Endothelial cell of umbilical vein (primary cell): ENCODE measurements at regions not wholly inside any gene's neighbourhood (a gene's known extent, or its start where the extent isn't known, plus 50 kb on each side); places are given as distances from the start of the nearest gene placed in this dataset.

Source experiments
- BruUV-seq: library from RNA; stranded (reverse); fragments of 400-500 nt; replicated peaks from 2 replicates; lab custom pipeline; 2021; lab: Mats Ljungman, UMichigan
- CTCF ChIA-PET: fragments of 300-600, 350-600 bp; sonication (Branson Sonifier 250); formaldehyde crosslinking; loops from one replicate; lab custom pipeline; 2021; ENCODE audit warnings: antibody characterized with exemption, inconsistent platforms; lab: Charles Lee
- POLR2A ChIA-PET: fragments of 300-600, 350-600 bp; sonication (Branson Sonifier 250); formaldehyde crosslinking; loops from one replicate; lab custom pipeline; 2021; ENCODE audit warnings: antibody characterized with exemption, inconsistent platforms; lab: Charles Lee
- DNase-seq: peaks from one replicate; pipeline ENCODE4 v3.0.0-alpha.2; 2011; ENCODE audit warnings: low read depth, low spot score
- FAIRE-seq: peaks from 2 replicates; lab custom pipeline; 2011; peaks lifted over from hg19 to GRCh38; lab: Jason Lieb, UNC
- H2AFZ ChIP-seq: 2 replicates; pipeline ENCODE4 v1.6.0; 2012; ENCODE audit warnings: low read depth, low read length, control low read depth, inconsistent platforms
- H3K27ac ChIP-seq: 2 replicates; pipeline ENCODE4 v1.5.1; 2011; ENCODE audit warnings: low read depth, mild to moderate bottlenecking, control low read depth, low read length, moderate library complexity; ENCODE audit not compliant: insufficient read depth
- H3K27me3 ChIP-seq, 2 experiments: 2 replicates each; pipeline versions ENCODE4 v1.6.0 to v1.6.1; 2011; ENCODE audit warnings: low read length in 2 of 2, mixed read lengths in 1 of 2; ENCODE audit not compliant: control insufficient read depth in 2 of 2, insufficient read depth in 2 of 2
- H3K36me3 ChIP-seq, 2 experiments: 2 replicates in 1 of 2; 3 replicates in 1 of 2; pipeline ENCODE4 v1.5.1; 2011; ENCODE audit warnings: low read length in 2 of 2, mild to moderate bottlenecking in 1 of 2, moderate library complexity in 1 of 2; ENCODE audit not compliant: control insufficient read depth in 2 of 2, insufficient read depth in 2 of 2; ENCODE audit errors: extremely low read depth in 1 of 2
- H3K4me1 ChIP-seq: 3 replicates; pipeline ENCODE4 v1.5.1; 2011; ENCODE audit warnings: mild to moderate bottlenecking, low read length; ENCODE audit not compliant: control insufficient read depth, insufficient read depth; ENCODE audit errors: extremely low read depth
- H3K4me2 ChIP-seq: 2 replicates; pipeline ENCODE4 v1.6.1; 2011; ENCODE audit warnings: low read length, control low read depth, mixed read lengths; ENCODE audit not compliant: insufficient read depth
- H3K4me3 ChIP-seq, 3 experiments: fragments of 200-600 bp in 1 of 3; sonication (generic), shearing (Covaris generic) in 1 of 3; replicated peaks in 1 of 3; 2 replicates each; pipeline ENCODE4 v1.5.1; 2011 to 2016; ENCODE audit warnings: control low read depth in 3 of 3, low read length in 3 of 3, mild to moderate bottlenecking in 2 of 3, inconsistent platforms in 1 of 3, low read depth in 1 of 3, moderate library complexity in 1 of 3; ENCODE audit not compliant: insufficient read depth in 1 of 3
- H3K79me2 ChIP-seq: 2 replicates; pipeline ENCODE4 v1.6.0; 2012; ENCODE audit warnings: low read length, inconsistent platforms; ENCODE audit not compliant: control insufficient read depth, insufficient read depth
- H3K9ac ChIP-seq: replicated peaks from 2 replicates; pipeline ENCODE3; 2011; ENCODE audit warnings: low read length, control low read depth; ENCODE audit not compliant: insufficient read depth; ENCODE audit errors: extremely low read depth
- H3K9me1 ChIP-seq: replicated peaks from 3 replicates; pipeline ENCODE4 v1.6.0; 2011; ENCODE audit warnings: mild to moderate bottlenecking, low read length; ENCODE audit not compliant: control insufficient read depth, insufficient read depth; ENCODE audit errors: extremely low read depth
- H3K9me3 ChIP-seq: replicated peaks from 2 replicates; pipeline ENCODE4 v1.5.1; 2012; ENCODE audit warnings: low read length, inconsistent platforms; ENCODE audit not compliant: control insufficient read depth, insufficient read depth
- H4K20me1 ChIP-seq: replicated peaks from 2 replicates; pipeline ENCODE3; 2011; ENCODE audit warnings: mild to moderate bottlenecking, low read length; ENCODE audit not compliant: control insufficient read depth, insufficient read depth; ENCODE audit errors: extremely low read depth
- FOS ChIP-seq: IDR thresholded peaks from 2 replicates; pipeline ENCODE4 v1.6.1; 2011; ENCODE audit warnings: mild to moderate bottlenecking, low read length, moderate library complexity, borderline replicate concordance; ENCODE audit not compliant: insufficient read depth
- MAX ChIP-seq: IDR thresholded peaks from 2 replicates; pipeline ENCODE4 v1.6.1; 2011; ENCODE audit not compliant: insufficient read depth, insufficient read length
- POLR2AphosphoS5 ChIP-seq: IDR thresholded peaks from 2 replicates; pipeline ENCODE4 v1.6.1; 2012; ENCODE audit warnings: low read depth, mild to moderate bottlenecking, control low read depth, low read length, moderate library complexity; ENCODE audit not compliant: insufficient read depth
- dilution Hi-C: fragments of 300-500 bp; cut with MboI; formaldehyde crosslinking; loops from one replicate; pipeline ENCODE4 v1.15.0; 2019; ENCODE audit warnings: low sequenced_read_pairs; ENCODE audit not compliant: extremely low pct_ligation_motif_present
- intact Hi-C: fragments of 100-400 bp; cut with micrococcal nuclease; formaldehyde crosslinking; loops from one replicate; pipeline ENCODE4 v1.10.0; 2022
- TF ChIP-seq, protein P1 (sequence below), 2 donors: IDR thresholded peaks; 1 replicate in 1 of 2; 2 replicates in 1 of 2; pipeline ENCODE4 v1.5.1; 2011; ENCODE audit warnings: low read length in 2 of 2, mild to moderate bottlenecking in 2 of 2, moderate library complexity in 2 of 2, control low read depth in 1 of 2, inconsistent platforms in 1 of 2, low read depth in 1 of 2; ENCODE audit not compliant: insufficient read depth in 1 of 2; ENCODE audit errors: extremely low read depth in 1 of 2

GRCh38 chr12:25004447-25004846, 55.5 kb upstream of the BCAT1 start:
- CTCF ChIA-PET: interaction anchor here (1.0 to 2.2 kb wide), 2 partner anchors 13 to 125 kb away, joined by 3 to 6 read pairs; no protein-coding TSS in a partner anchor
- Histone ChIP-seq H3K4me1 (no peaks in the 10 kb centered on the region), H3K79me2 (no peaks in the 10 kb centered on the region), H3K27ac (no peak overlapping the region), H3K9ac (no peak overlapping the region), H2AFZ (no peak overlapping the region), H3K27me3 (peaks cover 4 to 7% of the 10 kb centered on the region in 2 experiments), H3K36me3 (no peaks in the 10 kb centered on the region), H3K4me3 (no peak overlapping the region), H3K9me1 (no peaks in the 10 kb centered on the region), H3K9me3 (no peaks in the 10 kb centered on the region), H3K4me2 (no peak overlapping the region), H4K20me1 (no peaks in the 10 kb centered on the region)
- dilution Hi-C loops (no loop called here), intact Hi-C loops (no loop called here)
- no peak for DNase-seq
- TF ChIP-seq MAX (no peak), FOS (no peak)
- TF ChIP-seq, protein P1, sequence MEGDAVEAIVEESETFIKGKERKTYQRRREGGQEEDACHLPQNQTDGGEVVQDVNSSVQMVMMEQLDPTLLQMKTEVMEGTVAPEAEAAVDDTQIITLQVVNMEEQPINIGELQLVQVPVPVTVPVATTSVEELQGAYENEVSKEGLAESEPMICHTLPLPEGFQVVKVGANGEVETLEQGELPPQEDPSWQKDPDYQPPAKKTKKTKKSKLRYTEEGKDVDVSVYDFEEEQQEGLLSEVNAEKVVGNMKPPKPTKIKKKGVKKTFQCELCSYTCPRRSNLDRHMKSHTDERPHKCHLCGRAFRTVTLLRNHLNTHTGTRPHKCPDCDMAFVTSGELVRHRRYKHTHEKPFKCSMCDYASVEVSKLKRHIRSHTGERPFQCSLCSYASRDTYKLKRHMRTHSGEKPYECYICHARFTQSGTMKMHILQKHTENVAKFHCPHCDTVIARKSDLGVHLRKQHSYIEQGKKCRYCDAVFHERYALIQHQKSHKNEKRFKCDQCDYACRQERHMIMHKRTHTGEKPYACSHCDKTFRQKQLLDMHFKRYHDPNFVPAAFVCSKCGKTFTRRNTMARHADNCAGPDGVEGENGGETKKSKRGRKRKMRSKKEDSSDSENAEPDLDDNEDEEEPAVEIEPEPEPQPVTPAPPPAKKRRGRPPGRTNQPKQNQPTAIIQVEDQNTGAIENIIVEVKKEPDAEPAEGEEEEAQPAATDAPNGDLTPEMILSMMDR (IDR thresholded peaks at IDR 0.05; ENCODE audit: extremely low read depth in 1 of 2, insufficient read depth in 1 of 2, low read depth in 1 of 2, low read length in 2 of 2): no peak
- FAIRE-seq: no peak
- POLR2A ChIA-PET: no interaction called here
- BruUV-seq: no TSS peak

DNA sequence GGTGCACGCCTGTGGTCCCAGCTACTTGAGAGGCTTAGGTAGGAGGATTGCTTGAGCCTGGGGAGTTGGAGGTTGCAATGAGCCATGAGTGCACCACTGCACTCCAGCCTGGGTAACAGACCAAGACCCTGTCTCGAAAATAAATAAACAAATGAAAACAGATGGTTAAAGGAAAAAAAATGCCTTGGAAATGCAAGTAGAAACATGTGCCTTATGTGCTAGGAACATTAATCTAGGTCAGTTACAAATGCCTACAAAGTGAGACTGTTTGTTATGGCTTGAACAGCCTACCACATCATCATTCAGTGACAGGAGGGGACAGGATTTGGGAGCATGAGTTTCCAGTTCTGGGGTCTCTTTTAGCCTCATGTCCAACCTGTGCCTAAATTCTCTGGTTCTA, 52.4 kb upstream of the BCAT1 start:
- H3K9me1 ChIP-seq: no peaks in the 10 kb centered on the region
- no peak overlapping the region for H3K9ac ChIP-seq
- no peaks in the 10 kb centered on the region for H4K20me1 ChIP-seq
- BruUV-seq: no TSS peak
- no peak overlapping the region for H3K4me3 ChIP-seq
- no peak overlapping the region for H2AFZ ChIP-seq
- H3K4me1 ChIP-seq: peaks cover 5% of the 10 kb centered on the region
- FAIRE-seq (no peak), DNase-seq (no peak)
- CTCF ChIA-PET: interaction anchor here (1.9 kb wide), 1 partner anchor 127 kb away, joined by 4 read pairs; no protein-coding TSS in a partner anchor
- POLR2A ChIA-PET: no interaction called here
- dilution Hi-C loops: no loop called here
- H3K79me2 ChIP-seq: no peaks in the 10 kb centered on the region
- H3K9me3 ChIP-seq: no peaks in the 10 kb centered on the region
- intact Hi-C loops: no loop called here
- no peak overlapping the region for H3K27ac ChIP-seq
- TF ChIP-seq POLR2AphosphoS5: no peak
- H3K4me2 ChIP-seq: no peak overlapping the region
- no peaks in the 10 kb centered on the region for H3K36me3 ChIP-seq
- peaks cover 6 to 7% of the 10 kb centered on the region in 2 experiments for H3K27me3 ChIP-seq
